ENCODE measurements at regions not wholly inside any gene's neighbourhood (a gene's known extent, or its start where the extent isn't known, plus 50 kb on each side); places are given as distances from the start of the nearest gene placed in this dataset.

DNA sequence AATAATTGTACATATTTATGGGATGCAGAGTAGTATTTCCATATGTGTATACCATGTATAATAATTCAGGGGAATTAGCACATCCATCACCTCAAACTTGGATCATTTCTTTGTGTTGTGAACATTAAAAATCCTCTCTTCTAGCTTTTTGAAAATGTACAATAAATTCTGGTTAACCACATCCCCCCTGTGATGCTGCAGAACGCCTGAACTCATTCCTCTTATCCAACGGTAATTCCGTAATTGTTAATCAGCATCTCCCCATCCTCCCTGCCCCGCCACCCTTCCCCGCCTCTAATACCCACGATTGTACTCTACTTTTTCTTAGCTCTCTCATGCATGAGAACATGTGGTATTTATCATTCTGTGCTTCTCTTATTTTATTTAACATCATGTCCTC is 127.7 kb upstream of the ANKRD55 start:
- DNase-seq, result no peak

DNA sequence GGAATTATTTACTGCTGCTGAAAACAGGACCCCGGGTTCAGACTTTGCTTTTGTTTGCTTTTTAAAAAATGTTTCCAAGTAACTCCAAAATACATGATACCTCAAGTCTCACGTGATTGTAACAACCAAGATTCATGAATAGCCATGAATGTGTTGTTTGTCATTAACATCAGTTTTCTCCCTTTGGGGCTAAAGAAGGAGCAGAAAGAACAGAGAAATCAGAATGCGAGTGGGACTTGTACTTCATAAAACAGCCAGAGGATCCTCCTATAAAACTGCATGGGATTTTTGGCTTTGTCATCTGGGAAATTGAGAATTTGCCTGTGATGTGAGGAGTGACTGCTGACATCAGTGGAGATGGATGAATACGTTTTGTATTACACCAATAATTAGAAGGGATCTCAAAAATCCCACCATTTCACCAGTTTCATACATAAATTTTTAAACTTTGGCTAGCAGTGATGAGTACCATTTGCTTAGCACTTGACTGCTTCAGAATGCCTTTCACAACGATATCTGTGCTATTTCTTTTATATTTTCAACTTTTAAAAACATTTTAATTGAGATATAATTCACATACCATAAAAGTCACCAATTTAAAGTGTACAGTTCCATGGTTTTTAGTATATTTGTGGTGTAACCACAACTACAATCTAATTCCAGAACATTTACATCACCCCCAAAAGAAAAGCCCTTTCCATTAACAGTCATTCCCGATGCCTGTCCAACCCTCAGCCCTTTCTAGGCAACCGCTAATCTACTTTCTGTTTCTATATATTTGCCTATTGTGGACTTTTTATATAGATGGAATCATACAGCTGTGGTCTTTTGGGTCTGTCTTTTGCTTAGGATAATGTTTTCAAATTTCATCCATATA is 126.9 kb upstream of the ANKRD55 start:
- no peak for DNase-seq

DNA sequence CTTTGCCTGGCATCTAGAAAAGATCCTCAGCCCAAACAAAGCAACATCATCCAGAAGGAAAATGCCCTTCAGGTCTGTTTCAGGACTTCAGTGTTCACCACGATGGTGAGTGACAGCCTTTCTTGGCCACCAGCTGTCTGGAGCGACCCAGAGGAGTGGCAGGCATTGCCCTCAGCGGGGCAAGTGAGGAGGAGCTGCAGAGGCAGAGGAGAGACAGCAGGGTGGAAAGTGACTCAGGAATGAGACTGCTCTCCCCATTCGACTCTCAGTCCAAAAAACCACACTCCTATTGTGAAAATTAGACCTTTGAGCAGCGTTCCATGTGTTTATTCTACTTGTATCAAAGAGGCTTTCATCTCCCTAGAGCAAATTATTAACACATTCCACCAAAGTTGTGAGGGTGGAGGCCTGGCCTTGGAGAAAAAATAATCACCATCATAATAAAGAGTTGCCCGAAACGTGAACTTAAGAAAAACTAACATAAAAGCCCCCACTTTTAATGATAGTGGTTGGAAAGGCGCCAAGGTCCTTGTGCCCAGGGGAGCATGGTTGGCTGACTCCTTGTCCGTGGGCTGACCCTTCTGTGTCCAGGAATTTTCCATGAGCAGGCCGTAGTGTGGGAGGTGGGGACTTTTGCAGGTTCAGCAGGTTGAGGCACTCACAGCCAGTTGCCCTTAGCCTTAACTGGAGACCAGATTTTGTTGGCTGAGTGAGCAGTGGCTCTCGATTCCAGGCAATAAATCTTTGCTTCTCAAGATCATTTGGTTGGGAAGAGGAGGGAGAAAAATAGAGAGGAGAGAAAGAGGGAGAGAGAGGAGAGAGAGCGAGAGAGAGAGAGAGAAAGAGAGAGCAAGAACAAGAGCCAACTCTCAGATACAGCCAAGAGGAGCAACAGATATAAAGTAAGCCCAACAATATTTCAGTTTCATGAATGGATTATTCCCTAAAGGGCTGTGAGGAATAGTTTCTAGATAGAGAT is 125.9 kb upstream of the ANKRD55 start:
- no peak for DNase-seq

DNA sequence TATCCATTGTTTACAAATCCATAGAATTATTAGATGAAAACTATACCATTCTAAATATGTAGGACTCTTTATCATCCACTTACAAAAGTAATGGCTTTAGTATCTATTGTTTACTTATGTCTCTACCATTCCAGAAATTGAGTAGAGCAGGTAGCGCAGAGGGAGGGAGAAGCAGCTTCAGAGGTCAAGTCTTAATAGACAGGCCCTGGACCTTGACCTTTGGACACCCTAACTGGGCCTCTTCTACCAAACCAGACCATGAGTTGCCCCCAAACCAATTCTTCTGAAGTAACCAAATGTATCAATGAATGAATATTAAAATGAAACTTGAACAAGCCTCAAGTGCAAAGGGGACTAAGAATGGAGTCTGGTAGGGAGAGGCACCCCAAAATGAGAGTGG is 124.9 kb upstream of the ANKRD55 start:
- DNase-seq, result no peak

DNA sequence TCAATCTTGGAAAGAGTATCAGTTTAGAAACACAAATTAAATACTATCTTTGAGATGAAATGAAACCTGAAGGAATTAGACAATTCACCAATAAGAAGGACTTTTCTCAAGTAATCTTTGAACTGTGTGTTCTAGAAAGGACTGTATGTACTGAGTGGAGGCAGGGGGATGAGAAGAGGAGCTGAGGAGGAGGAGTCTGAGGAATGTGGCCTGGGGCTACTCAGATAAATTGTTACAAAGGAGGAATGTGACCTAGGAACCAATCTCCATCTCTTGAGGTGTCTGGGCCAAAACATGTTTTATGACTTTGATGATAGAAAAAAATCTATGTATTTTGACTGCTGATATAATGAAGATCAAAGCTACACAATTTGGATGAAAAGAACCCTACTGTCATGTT is 124.3 kb upstream of the ANKRD55 start:
- no peak for DNase-seq

DNA sequence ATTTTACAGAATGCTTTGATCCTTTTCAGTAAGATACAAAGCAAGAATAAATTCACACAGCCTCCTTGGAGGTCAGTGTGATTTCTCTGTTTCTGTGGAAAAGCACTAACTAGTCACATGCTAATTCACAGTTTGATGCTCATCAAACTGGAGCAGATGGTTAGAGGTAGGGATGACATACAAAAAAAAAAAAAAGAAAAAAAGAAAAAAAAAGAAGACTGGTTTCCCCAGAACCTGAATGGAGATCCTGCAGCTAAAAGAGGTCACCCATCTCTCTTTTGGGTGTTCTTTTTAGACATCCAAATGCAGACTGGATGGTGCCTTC is 123.7 kb upstream of the ANKRD55 start:
- DNase-seq, result no peak

DNA sequence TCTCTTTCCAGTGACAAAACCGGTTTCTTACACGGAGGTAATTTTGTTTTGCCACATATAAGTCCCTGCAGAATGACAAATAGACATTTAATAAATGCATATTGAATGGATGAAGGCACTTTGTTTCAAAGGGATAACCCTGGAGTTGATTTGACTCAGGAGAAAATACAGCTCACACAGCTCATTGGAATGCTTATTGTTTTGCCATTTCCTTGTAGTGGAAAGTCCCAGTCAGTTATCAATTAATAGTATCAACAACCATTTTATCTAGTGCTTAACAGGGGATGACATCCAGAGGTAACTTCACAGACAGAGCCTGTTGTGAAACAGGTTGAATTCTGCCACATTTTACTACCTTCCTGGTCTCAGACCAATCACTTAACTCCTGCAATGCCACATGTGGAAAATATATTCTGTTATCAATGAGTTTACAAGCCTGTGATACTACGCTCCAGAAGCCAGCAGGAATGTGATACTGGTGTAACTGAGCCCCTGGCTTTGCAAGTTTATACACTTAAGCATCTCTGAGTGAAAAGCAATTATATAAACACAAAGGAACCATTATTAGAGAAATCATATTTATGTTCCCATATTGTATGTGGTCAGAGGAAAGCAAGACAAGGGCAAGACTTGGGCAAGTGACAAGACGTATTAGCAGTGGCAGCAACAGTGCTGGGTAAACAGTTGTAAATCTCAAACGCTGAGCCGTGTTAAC is 123.1 kb upstream of the ANKRD55 start:
- no peak for DNase-seq

DNA sequence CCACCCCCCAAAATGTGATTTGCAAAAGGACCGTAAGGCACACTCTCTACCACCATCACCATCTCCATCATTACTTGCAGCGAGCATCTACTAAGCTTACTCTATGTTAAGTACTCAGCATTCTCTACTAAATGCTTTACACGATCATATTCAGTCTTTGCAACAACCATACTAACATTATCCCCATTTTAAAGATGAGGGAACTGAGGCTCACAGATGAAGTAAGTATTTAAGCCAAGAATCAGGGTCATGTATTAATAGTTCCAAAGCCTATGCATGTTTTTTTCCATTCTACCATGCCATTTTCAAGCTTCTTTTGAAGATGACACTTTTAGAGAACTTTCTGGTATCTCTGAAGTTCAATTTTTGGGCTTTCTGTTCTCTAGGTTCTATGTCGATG is 121.7 kb upstream of the ANKRD55 start:
- no peak for DNase-seq

DNA sequence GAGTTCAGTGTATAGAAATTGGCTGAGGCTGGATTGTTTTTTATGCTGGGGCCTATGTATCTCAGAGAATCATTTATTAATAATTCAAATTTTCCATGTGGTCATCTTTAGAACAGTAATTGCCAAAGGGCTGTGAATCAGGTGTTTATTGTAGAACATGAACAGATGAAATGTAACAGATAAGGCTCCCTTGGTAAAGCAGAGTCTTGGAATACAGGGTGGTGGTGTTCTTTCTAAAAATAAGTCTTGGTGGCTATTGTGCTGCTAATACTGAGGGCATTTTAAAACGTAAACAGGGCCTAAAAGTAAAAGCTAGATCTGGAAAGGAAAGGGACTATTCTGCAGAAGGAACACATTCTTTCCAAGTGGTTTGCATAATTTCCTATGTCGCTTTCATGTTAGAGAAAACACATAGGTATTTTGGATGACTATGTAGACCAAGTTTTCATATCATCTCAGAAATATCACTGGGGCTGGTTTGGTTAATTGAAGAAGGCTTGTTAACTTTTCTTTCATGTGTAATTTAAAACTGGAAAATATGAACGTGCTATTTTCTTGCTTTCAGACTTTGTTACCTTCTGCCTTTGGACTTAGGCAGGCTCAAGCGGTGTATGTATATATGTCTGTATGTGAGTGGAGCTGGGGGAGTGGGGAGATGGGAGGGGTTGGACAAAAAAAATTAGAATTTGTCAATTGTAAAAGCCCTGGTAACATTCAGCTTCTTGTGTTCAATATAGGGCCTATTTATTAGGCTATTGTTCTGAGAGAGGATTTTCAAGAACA is 119.9 kb upstream of the ANKRD55 start:
- DNase-seq, result no peak

DNA sequence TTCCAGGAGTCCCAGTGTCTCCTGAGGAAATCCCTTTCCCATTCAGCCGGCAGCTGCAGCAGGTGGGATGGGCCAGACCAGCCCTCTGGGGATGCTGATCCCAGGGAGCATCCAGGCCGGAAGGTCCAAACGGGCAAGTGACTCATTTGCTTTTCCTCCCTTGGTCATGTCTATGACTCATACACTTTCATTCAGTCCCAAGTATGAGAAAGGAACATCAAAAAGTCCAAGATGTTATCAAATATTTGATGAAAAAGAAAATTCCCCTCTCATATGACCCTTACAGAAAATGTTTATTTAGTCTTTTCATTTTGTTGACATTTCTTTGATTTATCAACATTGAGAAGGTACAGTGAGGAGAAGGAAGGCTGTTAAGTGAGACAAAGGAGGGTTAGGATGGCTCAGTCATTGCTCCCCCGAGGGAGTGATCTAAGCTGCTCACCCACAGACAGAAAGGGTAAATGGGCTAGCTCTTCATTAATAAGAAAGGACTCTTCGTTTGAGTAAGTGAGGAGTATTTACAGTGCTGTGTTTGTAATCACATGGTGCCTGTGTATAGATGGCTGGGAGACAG is 117.6 kb upstream of the ANKRD55 start:
- DNase-seq, result no peak

DNA sequence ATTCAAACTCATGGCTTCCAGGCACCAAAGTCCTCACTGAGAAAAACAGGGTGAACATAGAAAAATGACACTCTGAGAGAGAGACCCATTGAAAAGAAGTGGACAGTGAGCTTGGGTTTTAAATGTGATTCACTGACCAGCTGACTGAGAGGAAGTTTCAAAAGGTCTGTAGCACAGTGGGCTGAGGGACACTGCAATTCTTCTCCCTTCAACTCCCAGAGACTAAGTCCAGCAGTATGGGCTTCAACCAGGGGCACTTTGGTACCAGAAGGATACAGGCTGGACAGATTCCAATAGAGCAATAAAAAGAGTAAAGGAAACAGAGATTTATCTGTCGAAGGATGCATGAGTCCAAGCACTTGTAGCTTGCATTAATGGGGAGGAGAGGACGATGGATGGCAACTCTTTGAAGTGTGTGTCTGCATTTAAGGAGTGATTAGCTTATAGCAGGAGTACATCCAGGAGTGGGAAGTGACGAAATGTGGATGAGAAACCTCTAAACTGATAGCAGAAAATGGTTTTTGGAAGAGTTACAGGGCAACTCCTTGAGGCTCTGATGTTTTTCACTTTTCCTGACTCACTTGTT is 117.0 kb upstream of the ANKRD55 start:
- no peak for DNase-seq

DNA sequence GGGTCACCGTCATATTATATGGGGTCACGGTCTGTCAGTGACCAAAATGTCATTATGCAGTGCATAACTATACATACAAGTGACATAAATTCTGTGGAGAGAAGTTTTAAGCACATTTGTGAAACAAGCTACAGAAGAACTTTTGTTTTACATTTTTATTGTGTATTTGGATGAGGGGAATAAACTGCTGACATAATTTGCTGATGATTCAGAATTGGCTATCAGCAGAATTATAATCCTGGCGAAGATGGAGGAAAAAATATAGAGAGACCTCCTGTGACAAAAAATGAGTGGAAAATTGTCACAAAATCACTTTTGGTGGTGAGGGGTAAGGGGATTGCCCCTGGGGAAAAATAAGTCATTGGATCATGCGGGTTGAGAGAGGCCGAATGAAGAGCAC is 116.3 kb upstream of the ANKRD55 start:
- DNase-seq, result no peak

DNA sequence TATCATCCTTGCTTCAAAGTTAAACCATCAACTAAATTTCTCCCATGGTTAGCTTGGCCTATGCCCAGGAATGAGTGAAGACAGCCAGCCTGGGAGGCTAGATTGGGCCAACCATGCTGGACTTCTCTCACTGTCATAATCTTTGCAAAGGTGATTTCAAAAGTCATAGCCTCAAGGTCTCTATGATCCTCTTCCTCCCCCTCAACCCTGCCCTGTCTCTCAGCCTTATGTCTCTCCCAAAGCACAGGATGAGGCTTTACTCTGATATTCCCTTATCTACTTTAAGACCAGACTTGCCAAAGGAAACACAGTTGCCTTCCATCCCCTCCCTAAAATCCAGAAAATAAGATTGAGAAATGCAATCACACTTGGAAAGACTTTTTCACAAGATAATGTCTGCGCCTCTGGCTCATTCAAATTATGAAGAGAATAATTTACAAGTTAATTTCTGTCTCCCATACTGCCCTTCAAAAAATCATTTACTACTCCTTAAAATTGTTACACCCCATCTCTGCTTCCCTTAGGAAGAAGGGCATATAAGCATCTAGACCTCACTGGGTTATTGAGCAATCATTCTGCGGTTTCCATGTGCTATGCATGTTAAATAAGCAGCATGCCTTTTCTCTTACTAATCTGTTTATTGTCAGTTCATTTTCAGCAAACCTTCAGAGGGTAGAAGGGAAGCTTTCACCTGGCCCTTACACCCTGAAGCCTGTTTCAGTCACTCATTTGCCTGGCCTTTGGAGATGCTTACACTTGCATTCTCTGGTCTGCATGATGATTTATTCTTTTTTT is 113.8 kb upstream of the ANKRD55 start:
- no peak for DNase-seq

DNA sequence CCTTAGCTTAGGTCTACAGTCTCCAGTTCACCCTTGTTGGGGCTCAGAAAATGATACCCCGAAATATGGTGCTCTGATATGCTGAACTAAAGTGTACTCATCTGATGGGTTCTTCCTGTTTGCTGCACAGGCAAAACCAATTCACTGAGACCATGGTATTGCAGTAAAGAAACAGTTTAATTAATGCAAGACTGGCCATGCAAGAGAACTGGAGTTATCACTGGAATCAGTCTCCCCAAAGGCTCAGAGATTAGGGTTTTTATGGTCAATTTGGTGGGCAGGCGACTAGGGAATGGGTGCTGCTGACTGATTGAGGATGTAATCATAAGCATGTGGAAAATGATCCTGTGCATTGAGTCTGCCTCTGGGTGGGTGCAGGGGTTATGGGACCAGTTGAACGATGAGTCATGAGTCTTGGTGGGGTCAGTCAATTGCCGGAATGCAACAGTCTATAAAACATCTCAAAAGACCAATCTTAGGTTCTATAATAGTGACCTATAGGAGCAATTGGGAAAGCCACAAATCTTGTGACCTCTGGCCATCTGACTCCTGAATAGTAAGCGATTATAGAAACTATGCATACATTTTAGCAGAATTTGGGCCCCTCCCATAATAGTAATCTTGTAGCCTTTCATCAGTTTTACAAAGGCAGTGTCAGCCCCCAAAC is 113.0 kb upstream of the ANKRD55 start:
- DNase-seq, result no peak

DNA sequence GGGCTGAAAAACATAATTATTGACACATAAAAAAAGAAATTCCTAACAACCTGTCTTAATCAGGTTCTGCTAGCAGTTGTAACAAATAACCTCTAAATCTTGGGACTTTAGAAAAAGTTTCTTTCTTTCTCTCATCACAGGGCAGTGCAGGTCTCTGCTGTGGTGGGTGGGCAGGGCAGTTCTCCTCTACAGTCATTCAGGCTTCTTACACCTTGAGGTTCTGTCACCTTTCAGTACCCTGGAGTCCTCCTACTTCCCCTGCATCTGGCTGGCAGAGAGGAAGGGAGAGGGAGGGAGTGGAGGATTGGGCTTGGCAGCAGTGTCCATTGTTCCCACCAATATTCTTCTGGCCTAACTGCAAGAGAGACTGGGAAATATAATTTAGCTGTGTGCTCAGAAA is 112.2 kb upstream of the ANKRD55 start:
- DNase-seq, result no peak

DNA sequence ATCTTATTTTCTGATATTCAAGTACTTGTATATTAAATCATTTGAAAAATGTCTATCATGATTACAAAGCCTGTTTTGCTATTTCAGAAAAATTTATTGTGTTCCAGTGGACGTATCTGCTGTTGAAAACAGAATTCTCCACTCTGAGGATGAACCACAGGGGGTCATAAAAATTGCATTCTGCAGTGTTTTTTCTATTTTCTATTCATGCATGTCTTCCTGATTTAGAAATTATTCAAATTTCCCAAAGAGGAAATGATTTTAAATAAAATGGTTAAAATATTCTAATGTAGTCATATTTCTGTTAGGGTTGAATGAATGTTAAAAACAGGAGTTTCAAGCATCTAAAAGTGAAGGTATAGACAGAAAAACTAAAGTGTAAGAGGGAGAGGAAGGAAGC is 111.5 kb upstream of the ANKRD55 start:
- DNase-seq, result no peak

DNA sequence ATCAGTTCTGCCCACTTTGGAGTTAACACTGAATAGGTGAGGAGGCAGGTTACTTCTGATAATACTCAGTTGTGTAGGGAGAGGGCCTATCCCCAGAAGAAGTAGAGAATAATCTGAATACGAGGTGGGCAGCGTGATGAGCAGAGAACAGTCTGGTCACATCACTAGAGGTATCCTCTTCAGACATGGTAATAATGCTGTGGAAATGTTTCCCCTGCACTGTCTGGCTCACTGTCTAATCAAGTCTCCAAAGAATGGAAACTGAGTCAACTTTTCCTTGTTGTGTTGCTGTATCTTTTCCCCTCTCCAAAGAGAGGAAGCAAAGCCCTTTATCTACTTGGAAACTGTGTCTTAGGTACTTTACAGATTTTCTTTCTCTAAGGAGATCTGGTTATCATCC is 110.9 kb upstream of the ANKRD55 start:
- DNase-seq, result no peak

DNA sequence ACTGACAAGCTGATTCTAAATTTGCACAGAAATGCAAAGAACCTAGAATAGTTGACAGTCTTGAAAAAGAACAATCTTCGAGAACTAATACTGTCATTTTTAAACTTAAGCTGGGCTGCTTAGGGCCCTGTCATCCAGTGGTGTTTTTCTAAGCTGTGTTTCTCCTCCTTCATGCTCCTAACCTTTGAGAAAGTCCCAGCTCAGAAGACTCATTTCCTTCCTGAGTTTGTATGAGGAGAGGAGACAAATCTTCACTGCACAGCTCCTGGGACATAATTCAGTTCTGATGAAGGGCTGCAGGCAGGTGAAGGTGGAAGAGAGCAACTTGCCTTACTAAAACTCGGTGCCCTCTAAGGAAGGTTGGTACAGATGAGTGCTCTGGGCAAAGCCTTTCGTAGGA is 109.5 kb upstream of the ANKRD55 start:
- no peak for DNase-seq

DNA sequence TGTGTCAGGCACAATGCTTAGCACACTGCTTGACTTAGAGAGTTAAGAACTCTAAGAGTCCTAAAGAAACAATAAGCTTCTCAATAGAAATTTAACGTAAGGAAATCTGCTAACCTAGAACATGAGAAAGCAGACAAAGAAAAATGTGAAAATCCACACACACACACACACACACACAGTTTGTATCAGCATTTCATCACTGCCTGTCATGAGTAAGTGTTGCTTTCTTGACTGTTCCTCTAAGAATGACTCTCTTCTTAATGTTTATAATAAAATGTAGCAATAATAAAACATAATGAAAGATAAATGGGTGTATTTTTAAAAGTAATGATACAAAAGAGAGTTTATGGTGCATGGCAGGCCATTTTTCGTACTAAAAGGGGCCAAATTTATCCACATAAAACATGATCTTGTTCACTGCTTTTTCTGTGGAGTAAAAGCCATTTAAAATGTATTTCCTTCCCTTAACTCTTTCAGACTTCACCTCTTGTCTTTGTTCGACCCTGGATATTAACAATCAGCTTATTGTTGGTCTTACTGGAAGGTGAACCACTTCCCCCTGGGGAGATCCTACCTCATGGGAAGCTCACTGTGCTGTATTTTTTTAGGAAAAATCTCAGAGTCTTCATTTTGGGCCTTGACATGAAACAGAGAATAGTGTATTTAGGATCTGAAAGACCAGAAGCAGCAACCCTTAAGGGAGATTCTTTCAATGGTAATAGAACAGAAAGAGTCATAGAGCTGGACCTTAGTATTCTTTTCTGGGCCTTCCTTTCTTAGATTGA is 107.3 kb upstream of the ANKRD55 start:
- DNase-seq, result no peak

DNA sequence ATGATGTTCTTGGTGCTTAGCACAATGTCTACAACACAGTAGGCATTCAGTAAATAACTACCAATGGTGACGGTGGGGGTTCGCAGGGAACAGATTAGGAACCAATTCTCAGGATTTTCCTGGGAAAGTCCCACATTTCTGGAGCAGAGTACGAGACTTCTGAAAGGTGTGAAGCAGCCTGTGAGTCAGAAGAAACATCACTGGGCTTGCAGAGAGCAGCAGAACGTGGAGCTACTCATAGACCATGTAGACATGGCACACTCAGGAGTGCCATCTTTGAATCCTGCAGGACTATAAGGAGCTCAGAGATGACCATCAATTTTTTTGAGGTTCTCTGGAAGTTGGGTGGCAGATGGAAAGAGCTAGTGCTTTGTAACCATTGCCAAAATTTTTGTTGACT is 106.6 kb upstream of the ANKRD55 start:
- DNase-seq, result no peak

Measured in NCI-H526 (cell line).